Hepatocyte (in vitro differentiated cells): ENCODE measurements at regions not wholly inside any gene's neighbourhood (a gene's known extent, or its start where the extent isn't known, plus 50 kb on each side); places are given as distances from the start of the nearest gene placed in this dataset.

Experiments
- CTCF ChIP-seq: fragments of 200-600 bp; sonication (generic); IDR thresholded peaks from 2 replicates; pipeline ENCODE4 v1.5.1; 2016; ENCODE audit warnings: antibody characterized with exemption, mild to moderate bottlenecking; ENCODE audit not compliant: poor library complexity
- EZH2 ChIP-seq: fragments of 200-600 bp; sonication (generic); IDR thresholded peaks from 2 replicates; pipeline ENCODE4 v1.6.1; 2016; ENCODE audit warnings: antibody characterized with exemption, mild to moderate bottlenecking, borderline replicate concordance

GRCh38 chr16:29308644-29309546 lies 97.6 kb downstream of the NPIPB11 start:
- TF ChIP-seq CTCF (no peak), EZH2 (no peak)
